Stimulated activated CD4-positive, alpha-beta T cell treated with anti-CD3 and anti-CD28 coated beads, Interleukin-4, amount 100 ng/mL, for 48 hours (primary cell): ENCODE measurements at regions not wholly inside any gene's neighbourhood (a gene's known extent, or its start where the extent isn't known, plus 50 kb on each side); places are given as distances from the start of the nearest gene placed in this dataset.

Experiments used
- DNase-seq, 2 donors: peaks; one replicate each; pipeline ENCODE4 v3.0.0-alpha.2; 2020; ENCODE audit warnings: low read depth in 2 of 2

GRCh38 chr14:76551906-76552305, 176.0 kb downstream of the ESRRB start:
- DNase-seq, result no peak

GRCh38 chr14:76564471-76565422, 188.8 kb downstream of the ESRRB start:
- no peak for DNase-seq

- DNase-seq, result no peak
Observed at GRCh38 chr14:76566439-76566838, 190.5 kb downstream of the ESRRB start.

- no peak for DNase-seq
Observed at GRCh38 chr14:76574416-76575095, 186.7 kb upstream of the VASH1 start.

GRCh38 chr14:76575108-76575507, 186.2 kb upstream of the VASH1 start:
- no peak for DNase-seq

GRCh38 chr14:76576047-76576741, 185.1 kb upstream of the VASH1 start:
- DNase-seq, result no peak

GRCh38 chr14:76577090-76577489, 184.2 kb upstream of the VASH1 start:
- no peak for DNase-seq

GRCh38 chr14:76577837-76578236, 183.4 kb upstream of the VASH1 start:
- DNase-seq, result no peak

GRCh38 chr14:76580399-76580798, 180.9 kb upstream of the VASH1 start:
- no peak for DNase-seq

GRCh38 chr14:76580967-76581366, 180.3 kb upstream of the VASH1 start:
- DNase-seq, result no peak

- no peak for DNase-seq
Observed at GRCh38 chr14:76581592-76581991, 179.7 kb upstream of the VASH1 start.

GRCh38 chr14:76582447-76582846, 178.8 kb upstream of the VASH1 start:
- DNase-seq, result no peak

GRCh38 chr14:76583174-76583573, 178.1 kb upstream of the VASH1 start:
- DNase-seq, result no peak

- no peak for DNase-seq
Observed at GRCh38 chr14:76583805-76584204, 177.5 kb upstream of the VASH1 start.

- no peak for DNase-seq
Observed at GRCh38 chr14:76584271-76584702, 177.0 kb upstream of the VASH1 start.

GRCh38 chr14:76585616-76586015, 175.7 kb upstream of the VASH1 start:
- no peak for DNase-seq

GRCh38 chr14:76589246-76589645, 172.0 kb upstream of the VASH1 start:
- no peak for DNase-seq

GRCh38 chr14:76591266-76591665, 170.0 kb upstream of the VASH1 start:
- DNase-seq, result no peak

- no peak for DNase-seq
Observed at GRCh38 chr14:76595266-76595665, 166.0 kb upstream of the VASH1 start.

- no peak for DNase-seq
Observed at GRCh38 chr14:76597387-76597786, 163.9 kb upstream of the VASH1 start.

- DNase-seq, result no peak
Observed at GRCh38 chr14:76599141-76599540, 162.1 kb upstream of the VASH1 start.

GRCh38 chr14:76599559-76600287, 161.5 kb upstream of the VASH1 start:
- no peak for DNase-seq
